NCI-H226 (cell line): ENCODE measurements at regions not wholly inside any gene's neighbourhood (a gene's known extent, or its start where the extent isn't known, plus 50 kb on each side); places are given as distances from the start of the nearest gene placed in this dataset.

Experiments used
- DNase-seq: peaks from one replicate; pipeline ENCODE4 v3.0.0-alpha.2; 2015

DNA sequence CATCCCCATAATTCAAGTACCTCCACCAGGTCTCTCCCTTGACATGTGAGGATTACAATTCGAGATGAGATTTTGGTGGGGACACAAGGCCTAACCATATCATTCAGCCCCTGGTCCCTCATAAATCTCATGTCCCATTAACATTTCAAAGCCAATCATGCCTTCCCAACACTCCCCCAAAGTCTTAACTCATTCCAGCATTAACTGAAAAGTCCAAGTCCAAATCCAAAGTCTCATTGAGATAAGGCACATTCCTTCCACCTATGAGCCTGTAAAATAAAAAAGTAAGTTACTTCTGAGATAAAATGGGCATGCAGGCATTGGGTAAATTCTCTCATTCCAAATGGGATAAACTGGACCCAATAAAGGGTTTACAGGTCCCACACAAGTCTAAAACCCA lies 849.7 kb downstream of the BCL11A start:
- no peak for DNase-seq

DNA sequence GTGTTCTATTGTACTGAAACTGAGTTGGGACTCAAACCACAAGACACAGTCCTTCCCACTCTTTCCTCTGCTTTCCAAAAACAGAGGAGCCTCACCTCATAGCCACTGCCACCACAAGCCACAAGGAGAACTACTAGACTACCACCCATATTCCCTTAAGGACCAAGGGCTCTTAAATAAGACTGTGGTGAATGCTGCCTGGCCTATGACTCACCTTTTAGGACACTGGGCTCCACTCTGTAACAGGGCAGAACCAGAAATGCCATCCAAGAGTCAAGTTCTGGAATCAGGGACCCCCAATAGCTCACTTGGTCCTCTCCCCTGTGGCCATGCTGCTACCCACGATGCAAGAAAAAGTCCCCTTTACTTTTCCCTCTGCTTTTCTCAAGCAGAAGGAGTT lies 851.4 kb downstream of the BCL11A start:
- no peak for DNase-seq

DNA sequence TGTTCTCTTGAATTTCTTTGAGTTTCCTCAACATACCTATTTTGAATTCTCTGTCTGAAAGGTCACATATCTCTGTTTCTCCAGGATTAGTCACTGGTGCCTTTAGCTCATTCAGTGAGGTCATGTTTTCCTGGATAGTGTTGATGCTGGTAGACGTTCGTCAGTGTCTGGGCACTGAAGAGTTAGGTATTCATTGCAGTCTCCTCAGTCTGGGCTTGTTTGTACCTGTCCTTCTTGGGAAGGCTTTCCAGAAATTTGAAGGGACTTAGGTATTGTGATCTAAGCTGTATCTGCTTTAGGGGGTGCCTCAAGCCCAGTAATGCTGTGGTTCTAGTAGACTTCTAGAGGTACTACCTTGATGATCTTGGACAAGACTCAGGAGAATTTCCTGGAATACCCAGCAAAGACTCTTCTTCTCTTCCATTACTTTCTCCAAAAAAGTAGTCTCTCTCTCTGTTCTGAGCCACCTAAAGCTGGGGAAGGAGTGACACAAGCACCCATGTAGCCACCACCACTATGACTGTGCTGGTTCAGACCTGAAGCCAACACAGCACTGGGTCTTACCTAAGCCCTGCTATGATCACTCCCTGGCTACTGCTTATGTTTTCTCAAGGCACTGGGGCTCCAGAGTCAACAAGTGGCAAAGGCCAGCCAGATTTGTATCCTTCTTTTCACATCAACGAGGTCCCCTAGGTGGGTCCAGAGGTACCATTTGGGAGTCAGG lies 852.0 kb downstream of the BCL11A start:
- DNase-seq: no peak

DNA sequence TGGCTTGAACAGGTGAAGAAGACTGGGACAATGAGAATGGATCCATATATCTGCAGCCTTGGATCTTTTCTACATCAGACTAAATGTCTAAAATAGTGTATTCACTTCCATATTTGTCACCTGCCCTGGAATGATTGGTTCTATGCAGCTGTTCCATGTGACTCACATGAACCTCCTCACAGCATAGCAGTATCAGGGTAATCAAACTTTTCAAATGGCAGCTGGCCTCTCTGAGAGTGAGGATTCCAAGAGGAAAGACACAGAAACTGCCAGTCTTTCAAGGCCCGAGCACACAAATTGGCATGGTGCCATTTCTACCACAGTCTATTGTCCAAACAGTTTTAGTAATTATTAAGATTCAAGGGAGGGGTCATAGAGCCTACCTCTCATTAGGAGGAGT lies 859.3 kb downstream of the BCL11A start:
- no peak for DNase-seq

DNA sequence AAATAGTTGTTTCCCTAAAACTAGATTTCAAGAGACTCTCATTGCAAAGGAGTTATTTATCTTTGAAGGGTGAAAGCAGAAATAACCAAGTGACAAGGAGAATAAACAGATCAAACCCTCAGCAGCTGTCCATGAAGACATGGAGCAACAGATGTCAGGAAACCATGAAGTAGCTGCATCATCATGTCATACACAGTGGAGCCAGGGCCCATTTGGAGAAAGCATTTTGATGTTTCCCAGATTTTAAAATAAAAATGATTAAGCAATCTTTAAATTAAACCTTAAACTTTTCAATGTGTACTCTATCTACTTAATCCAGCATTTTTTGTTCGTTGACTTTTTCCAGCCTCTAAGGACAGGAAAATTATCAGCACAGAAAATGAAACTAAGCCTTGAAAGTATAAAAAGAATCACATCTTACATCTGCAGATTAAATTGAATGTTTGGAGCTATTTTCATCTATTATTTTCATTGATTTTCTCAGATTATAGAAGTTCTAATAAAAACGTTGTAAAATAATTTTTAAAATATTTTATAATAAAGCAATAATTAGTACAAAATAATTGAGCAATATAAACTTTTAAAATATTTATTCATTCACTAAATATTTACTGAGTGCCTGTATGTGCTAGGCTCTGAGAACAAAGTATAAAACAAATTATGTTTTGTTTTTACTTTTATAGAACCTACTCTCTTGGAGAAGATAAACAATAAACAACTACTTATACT lies 860.1 kb downstream of the BCL11A start:
- no peak for DNase-seq

DNA sequence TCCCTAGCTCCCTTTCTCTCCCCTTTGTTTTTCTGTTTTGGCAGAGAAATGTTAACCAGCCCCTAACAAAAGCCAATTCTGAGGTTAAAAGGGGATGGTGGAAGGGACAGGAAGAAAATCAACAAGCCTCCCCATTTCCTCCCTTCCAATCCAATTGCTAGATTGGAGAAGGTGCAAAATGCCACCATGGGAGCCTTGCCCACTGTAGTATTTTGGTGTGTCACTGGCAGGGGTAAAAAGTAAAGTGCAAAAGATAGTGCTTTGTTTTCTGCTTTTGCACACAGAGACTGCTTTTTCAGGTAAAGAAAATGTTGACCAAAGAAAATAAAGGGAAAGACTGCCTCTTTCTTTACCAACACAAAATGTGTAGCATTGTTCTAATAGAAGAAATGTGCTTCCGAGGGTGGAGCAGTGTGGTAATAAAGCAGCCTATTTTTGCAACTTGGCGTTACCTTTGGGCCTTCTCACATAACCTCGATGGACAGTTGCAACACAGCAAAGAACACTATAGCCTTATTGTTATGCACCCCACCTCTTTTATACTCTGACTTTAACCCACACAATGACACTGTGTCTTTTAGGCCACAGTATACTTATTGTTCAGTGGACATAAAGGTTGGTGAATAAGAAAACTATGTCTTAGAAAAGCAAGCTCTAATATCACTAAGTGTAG lies 861.8 kb downstream of the BCL11A start:
- DNase-seq: no peak

DNA sequence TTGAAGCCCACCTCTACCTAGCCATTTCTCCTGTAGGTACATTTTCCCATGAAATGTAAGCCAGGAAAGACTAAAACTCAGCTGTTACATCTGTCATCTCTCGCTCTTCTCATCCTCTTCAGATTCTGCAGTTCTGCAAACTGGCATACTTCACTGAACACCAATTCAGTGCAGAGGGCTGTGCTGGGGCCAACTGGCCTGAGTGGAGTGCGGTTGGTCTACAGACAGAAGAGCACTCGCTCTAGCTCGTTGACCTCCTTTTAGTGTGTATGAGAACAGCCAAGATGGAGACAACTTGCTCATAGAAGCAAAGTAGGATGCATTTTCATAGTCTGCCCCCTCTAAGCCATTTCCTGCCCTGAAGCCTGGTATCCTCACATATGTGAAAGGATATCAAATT lies 862.6 kb downstream of the BCL11A start:
- DNase-seq: no peak

DNA sequence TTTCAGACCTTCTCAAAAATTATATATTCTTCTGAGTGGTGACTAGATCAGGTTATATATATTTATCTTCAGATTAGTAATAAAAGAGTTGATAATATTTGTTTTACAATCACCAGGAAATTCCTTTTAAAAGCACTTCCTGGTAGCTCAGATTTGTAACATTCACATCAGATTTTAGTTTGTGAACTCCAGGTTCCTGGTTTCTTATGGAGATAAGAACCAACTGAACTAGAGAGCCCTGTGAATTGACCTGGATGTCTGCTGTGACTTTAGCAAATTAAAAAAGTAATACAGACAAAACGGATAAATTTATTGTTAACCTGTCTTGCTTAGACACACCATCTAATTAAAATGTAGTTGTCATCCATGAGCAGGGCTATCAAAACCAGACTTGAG lies 868.7 kb downstream of the BCL11A start:
- no peak for DNase-seq

DNA sequence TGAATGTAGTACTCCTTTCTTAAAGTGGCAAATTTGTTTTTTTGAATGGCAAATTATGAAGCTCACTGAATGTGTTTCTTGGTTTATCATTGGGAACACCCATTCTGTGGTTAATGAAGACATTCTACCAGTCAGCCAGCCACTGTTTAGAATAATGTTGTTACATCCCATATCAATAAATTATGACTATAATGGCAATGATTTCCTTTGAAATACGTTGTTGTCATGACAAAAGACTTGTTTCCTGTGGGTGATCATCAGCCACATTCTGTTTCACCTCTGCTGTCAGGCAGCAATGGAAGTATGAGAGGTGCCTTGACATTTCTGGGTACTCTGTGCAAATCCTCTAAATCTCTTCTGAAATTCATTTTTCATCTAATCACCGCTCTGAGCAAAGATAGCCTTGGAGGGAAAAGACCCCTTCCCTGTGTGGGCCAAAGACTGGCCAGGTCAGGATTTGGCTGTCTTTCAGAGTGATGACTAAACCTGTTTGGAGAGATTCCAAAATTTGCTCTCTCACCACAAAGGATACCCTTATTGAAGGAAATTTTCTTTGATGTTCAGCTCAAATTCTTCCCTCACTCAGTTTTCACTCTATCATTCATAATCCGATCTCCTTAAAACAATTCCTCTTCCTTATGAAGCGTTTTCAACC lies 869.2 kb downstream of the BCL11A start:
- no peak for DNase-seq

DNA sequence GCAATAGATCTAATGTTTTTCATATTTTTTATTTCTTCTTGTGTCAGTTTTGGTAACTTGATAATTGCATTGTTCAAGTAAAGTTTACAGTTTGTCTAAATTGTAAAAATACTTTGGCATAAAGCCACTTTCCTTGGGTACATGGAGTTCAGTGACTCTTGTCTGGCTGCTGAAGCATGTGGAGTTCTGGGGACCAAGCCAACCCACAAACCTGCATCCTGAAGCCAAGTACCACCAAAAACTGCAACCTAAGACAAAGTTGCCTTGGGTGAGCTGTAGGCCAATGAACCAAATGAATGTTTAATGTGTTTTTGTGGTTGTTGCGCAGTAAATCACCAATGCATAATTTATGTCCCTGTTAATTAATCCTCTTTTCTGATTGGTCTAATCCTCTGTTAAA lies 872.6 kb downstream of the BCL11A start:
- DNase-seq: no peak

DNA sequence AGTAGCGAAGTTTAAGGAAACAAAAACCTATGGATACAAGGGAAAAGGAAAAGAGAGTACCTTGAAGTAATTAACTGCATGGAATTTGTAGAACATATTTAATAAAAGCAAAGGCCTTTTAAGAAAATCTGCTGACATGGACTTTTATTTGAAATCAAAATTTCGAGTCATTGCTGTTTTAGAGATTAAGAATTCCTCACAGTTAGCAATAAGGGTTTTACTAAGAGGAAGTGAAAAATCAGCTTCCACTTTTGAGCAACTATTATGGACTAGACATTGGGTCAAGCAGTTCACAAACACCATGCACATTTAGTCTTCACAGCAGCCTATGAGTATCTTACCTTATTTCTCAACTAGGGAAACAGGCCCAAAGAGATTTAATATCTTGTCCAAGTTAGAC lies 876.3 kb downstream of the BCL11A start:
- no peak for DNase-seq

DNA sequence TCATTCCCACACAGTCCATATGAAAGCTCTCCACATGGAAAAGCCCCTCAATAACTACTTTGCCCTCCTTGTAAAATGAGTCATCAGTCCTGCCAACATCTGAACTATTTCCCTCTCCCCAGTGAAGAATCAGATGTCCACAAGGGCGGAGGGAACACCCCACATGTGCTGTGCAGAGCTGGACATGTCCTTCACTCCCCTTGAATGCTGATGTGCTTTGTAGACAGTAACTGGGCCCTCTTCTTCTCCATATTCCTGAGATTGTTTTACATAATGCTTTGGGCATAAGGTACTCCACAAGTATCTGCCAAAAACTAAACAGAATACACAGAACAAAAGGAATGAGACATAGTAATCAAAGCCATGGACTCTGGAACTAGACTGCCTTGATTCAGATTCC lies 879.4 kb downstream of the BCL11A start:
- no peak for DNase-seq

DNA sequence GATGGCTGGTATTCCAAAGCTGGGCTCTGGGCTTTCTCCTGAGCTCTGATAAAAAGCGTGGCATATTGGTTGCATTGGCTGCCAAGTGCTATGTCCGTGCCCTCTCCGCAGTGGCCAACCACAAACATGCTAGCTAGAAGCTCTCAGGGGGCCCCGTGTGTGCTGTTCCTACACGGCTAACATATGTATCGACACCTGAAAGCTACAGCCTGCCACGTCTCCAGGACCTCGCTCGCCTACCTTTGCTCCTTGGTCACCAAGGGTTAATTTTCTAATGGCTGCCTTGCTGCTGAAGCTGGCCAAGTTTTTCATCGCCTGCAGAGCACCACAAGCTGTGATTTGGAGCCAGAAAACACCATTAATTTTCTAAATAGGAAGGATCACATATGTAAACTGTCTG lies 888.4 kb downstream of the BCL11A start:
- no peak for DNase-seq

DNA sequence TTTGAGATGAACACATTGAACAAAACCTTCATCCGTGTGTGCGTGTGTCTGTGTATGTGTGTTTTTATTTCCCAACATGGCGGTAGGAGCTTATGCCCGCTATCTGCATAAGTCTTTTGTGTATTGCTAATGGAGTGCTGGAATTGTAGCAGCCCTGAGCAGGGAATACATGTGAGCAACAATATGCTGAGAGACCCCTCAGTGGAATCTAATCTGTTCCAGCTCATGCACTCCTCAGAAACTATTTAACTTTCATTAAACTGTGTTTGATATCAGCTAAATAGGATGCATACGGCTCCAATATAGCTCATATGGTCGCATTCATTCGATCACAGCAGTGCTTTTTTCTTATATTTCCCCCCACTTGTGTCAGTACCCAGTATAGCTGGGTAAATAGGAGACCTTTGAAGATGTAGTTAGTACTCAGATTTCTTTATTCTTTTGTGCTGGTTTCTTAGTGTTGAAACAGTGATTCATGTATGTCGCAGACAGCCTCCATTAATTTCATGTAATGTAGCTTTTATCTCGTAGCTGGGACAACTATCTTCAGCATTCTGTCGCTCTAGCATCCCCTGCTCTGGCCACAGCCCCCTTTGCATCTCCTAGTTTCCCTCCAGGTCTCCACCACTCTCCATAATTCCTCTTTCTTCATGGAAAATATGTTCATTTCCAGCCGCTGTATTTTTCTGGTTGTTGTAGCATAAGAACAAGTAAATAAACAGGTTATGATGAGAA lies 891.2 kb downstream of the BCL11A start:
- no peak for DNase-seq

DNA sequence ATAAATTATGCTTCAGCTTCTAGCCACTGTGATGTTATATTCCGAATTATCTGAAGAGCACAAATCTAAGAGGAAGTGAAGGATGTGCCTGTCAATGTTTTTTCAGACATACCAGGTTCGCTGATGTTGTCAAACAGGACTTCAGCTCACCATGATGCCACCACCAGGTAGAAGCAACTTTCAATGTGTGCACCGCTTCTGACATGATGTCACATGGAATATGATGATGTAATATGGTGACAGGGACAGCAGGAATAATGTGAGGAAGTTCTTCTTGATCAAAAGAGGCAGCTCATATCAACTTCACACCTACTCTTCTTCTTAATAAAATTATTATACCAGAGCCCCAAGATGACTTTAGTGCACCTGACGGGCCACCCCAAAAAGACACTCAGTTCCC lies 893.2 kb downstream of the BCL11A start:
- no peak for DNase-seq

DNA sequence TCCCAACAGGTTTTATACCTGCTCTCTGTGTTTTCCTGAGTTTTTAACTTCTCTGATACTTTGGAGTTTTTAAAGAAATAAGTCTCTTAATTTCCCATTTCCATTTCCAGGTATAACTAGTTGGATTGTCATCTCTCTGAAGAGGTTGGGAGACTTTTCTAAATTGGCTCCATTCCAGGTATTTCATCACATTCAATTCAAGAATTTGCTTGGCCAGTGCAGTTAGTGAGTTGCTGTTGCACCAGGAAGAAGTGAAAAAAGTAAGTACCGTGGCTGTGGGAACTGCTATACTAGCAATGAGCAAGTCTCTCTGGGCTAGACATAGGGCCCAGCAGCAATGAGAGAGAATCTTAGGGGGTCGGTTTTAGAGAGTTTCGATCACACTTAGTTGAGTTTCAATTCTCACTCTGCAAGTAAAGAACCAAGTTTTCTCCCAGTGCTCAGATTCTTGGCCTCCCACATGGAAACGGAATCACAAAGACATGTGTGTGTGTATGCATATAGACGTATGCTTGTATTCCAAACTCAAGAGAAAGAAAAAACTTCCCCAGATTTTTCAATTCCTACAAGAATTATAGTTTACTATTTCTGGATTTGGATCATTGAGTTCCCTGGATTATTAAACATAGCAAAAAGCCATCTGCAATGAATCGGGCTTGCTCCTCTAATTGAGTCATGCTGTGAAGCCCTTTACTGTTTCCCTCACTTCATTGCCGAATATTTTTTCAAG lies 894.4 kb downstream of the BCL11A start:
- DNase-seq: no peak

DNA sequence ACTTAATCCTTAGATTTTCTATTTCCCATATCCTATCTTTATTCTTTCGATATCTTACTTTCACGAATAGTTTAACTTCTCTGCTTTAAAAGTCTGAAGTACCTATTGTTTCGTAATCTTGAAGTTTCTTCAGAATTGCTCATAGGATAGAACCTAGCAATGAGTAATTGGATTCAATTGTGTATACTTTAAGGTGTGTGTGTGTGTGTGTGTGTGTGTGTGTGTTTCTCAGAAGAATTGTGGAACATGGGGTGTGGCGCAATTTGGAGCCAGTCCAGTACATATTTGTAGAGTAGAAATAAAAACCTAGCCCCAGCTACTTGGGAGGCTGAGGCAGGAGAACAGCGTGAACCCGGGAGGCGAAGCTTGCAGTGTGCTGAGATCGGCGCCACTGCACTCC lies 897.6 kb downstream of the BCL11A start:
- DNase-seq: no peak

DNA sequence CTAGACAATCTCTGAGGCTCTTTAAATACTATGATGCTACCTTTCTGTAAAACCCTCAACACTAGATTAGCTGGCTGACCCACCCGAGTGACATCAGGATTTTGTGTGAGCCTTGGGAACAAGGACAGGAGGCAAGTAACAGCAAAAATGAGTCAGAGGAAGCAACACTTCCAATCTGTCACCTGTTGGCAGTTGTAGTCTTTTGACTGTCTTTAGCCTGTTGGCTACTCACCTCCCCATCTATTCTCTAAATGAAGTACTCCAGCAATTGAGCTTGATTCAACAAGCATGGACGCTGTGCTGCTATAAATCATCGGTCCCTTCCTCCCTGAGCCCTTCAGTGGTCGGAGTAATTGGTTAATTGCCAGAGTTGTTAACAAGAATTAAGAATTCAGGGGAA lies 898.7 kb downstream of the BCL11A start:
- DNase-seq: no peak

DNA sequence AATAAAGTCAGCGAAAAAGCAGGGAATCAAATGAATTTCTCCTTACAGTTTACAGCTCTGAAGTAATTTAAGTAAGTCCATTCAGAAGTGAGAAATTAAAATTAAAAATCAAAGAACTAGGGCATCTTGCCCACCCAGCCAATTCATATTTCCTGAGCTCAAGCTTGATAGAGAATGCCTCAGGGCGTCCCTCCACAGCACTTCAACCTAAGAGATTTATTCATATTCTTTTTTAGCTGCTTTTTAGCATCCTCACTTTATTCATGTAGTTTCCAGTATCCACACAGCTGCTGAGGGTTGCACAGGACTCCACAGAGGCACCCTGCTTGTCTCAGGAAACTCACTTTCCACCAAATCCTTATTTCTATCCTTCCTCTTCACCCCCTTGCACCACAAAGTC lies 900.3 kb downstream of the BCL11A start:
- no peak for DNase-seq

DNA sequence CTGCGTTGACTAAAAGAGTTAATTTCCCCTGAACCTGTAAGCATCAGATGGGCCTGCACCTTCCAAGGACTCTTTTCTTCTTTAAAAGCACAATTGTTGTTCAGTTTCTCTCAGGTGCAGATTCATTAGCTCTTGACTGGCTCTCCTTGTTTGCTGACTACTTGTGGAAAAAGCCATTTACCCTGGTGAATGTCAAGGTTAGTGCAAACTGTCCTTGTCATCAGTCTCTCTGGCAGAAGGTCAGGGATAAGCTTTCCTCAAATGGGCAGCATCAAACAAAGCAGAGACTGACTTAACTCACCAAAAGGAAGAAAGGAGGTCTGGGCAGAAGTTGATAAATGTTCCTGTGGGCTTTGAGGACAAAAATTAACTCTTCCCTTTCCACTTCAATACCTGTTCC lies 922.7 kb downstream of the BCL11A start:
- no peak for DNase-seq

DNA sequence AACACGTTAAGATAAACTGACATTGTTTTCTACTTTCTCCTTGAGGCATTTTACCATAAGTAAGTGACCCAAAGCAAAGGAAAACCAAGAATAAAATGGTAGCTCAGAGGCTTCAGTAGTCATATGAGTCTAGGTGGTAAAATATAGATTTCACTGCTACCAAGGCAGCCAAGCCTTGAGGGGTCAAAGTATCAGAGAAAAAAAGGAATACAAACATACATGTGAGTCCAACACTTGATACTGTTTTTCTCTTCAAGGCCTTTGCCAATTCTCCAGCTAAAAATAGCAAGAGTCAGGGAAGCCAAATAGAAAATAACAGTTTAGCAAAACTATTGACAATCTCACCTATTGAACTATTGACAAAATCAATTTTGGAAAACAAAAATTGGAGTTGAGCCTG lies 925.9 kb downstream of the BCL11A start:
- DNase-seq: no peak

DNA sequence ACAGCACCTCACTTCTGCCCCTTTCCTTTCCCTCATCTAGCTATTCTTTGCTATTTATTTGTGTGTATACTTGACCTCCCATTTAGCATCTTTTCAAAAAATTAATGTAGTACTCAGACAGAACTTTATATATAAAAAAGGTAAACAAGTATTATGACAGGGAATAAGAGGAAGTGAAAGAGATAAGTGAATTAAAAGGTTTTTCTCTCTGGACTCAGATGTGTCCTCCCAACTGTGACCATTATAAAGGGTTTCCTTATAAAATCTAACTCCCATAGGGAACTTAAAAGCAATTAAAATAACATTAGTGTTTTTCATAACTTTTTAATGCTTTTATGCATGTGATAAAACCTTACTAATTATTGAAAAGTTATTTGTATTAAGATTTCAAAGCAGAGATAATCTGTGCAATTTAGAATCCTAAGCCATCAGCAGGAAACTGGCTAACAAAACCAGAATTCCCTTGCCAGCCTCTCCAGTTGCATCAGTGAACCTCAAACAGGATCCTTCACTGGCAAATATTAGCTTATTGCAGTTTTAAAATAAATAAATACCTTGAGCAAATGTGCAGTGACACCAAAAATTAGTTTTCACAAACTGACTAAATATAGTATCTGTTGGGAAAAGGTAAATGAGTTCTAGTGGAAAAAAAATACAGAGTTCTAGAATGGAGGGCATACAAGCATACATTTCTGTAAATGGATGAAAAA lies 930.7 kb downstream of the BCL11A start:
- no peak for DNase-seq
